HG02798 (cell line): ENCODE measurements at regions not wholly inside any gene's neighbourhood (a gene's known extent, or its start where the extent isn't known, plus 50 kb on each side); places are given as distances from the start of the nearest gene placed in this dataset.
"Not testable (repeated sequence)": the region's sequence is repeated elsewhere in the genome, so short reads cannot be mapped to it uniquely, and the experiment has no call there.

Experiments used
- ATAC-seq: cut with Tn5 transposase; IDR thresholded peaks from one replicate; pipeline ENCODE4 v1.9.1; 2021; ENCODE audit warnings: mild to moderate bottlenecking; ENCODE audit not compliant: unreplicated experiment, poor library complexity

- ATAC-seq: no peak
Observed at GRCh38 chr2:7845332-7845731, 836.5 kb upstream of the ID2 start.

DNA sequence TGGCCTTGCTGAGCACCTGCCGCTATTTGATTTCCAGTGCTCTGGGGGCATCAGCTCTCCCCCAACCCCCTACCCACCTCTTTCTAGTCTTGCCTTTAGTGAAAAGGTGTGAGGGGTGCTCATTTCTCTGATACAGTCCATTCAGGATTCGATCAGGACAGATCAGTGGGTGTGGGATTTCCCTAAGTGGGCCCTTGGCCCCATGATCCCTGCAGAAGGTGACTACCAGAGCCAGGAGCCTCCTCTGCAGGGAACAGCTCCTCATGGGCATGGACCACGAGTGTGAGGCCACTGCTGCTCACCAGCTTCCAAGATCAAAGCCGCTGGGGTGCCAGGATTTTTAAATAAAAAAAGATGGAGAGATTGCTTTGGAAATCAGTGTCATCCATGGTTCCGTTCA lies 835.2 kb upstream of the ID2 start:
- no peak for ATAC-seq

DNA sequence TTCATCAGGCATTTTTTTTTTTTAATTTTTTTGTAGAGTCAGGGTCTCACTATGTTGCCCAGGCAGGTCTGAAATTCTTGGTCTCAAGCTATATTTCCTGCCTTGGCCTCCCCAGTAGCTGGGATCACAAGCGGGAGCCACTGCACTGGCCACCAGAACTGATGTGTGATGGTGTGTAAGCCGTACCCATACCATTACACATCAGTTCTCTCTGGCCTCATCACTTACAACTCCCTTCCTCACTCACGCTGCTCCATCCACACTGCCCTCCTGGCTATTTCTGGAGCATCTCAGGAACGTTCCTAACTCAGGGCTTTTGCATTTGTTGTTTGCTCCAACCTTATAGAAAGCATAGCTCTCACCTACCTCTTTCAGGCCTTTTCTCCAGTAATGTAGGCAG lies 834.5 kb upstream of the ID2 start:
- no peak for ATAC-seq

DNA sequence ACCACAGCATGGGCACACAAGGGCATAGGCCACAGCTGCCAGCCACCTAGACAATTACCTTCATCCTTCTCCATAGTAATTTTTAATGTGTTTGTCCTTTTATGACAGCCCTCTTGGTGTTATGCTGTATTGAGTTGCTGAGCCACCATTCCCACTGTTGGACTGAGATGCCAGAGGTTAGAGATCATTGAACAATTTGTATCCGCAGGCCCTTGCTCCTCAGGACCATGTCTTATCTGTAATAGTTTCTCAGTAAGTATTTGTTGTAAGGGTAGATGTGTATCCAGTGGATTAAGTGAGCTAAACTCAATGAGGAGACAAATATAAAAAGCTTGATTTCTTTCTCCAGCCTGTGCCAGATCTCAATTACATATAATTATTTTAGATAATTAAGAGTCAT lies 832.8 kb upstream of the ID2 start:
- ATAC-seq: no peak

DNA sequence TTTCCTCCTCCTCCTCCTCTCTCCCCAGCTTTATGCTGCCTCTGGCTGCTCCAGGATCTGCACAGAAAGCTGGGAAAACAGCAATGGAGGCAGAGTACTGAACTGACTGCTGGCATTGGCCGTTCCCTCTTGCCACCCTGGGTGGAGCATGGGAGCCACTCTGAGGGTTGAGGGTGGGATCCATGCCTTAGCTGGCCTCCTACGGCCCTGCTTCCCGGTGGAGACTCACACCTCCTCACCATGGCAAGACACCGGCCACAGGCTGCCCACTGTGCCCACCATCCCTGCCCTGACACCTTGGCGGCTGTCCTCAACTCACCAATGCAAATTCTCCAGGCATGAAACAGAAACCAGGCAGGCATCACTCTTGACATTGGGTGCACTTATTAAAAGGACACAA lies 832.3 kb upstream of the ID2 start:
- ATAC-seq: no peak

DNA sequence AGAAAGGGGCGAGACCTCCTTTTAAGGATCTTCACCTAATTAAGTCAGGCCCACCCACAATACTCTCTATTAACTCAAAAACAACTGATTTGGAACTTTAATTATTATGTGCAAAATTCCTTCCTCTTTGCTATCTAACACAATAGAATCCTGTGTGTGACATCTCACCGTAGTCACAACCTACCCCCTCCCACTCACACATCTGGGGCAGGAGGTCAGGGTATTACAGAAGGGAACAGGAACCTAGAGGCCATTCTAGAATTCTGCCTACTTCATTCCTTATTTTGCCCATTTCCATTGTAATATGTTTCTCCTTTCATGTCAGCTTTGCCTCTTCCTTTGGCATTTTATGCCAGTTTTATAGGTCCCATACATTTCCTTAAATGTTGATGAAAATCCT lies 829.3 kb upstream of the ID2 start:
- ATAC-seq: no peak

GRCh38 chr2:7857904-7858303 lies 824.0 kb upstream of the ID2 start:
- ATAC-seq: no peak

DNA sequence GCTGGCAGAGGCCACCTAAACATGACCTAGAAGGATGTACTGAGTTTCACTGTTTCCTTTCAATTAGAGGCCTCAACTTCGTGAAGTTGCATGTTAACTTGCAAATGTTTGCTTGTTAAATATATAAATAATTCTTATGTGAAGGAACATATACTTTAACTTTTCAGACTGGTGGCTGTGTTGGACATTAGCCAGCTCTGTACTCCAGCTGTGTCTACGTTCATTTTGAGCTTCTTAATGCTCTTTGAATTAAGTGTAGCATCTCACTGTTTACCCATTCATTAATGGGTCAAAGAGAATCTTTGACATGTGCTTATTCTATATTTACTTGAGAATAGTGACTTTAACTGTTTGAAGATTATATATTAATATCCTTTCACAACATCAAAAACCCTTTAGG lies 823.2 kb upstream of the ID2 start:
- no peak for ATAC-seq

DNA sequence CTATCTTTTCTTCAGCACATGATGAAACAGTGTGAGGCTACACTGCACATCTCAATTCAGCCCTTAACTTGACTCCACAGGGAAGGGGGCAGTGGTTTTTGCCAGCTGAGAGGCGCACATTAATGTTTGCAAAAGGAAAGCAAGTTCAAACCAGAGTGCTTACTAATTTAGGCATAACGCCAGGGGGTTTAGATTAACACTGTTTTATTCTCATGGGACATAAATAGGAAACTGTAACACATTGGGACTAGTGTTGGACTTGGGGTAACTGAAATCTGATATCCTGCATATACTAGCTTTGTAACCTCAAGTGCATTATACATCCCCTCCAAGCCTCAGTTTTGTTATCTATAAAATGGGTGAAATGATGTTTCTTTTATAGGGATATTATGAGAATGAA lies 821.2 kb upstream of the ID2 start:
- no peak for ATAC-seq

GRCh38 chr2:7861910-7862702 lies 819.8 kb upstream of the ID2 start:
- ATAC-seq: no peak

DNA sequence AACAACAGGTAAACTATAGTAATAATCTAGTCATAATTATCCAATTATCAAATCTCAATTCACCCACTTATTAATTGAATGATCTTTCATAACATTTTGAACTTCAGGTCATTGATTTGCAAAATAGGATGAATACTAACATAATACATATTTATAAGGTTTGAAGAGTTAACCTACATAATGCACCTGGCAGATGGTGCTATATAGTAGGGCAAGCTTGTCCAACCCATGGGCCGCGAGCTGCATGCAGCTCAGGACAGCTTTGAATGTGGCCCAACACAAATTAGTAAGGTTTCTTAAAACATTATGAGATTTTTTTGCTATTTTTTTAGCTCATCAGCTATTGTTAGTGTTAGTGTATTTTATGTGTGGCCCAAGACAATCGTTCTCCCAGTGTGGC lies 815.8 kb upstream of the ID2 start:
- no peak for ATAC-seq

- no peak for ATAC-seq
Observed at GRCh38 chr2:7866825-7867224, 815.0 kb upstream of the ID2 start.

GRCh38 chr2:7867867-7868266 lies 814.0 kb upstream of the ID2 start:
- no peak for ATAC-seq

- no peak for ATAC-seq
Observed at GRCh38 chr2:7868836-7869235, 813.0 kb upstream of the ID2 start.

DNA sequence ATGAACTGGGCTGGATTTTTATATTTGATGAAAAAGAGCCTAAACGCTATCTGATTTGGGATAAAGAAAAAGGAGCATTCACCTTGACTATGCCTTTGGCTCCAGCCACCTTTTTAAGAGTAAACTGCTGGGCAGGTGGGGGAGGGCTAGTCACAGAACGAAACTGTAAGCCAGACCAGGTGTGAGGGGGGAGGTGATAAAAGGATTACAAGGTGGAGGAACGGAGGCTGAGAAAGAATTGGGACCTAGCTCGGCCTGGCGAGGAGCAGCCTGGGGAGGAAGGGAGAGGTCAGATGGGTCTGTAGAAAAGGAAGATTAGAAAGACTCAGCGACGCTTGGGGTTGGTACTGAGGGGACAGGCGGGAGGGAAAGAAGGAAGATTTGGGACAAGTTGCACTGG lies 805.4 kb upstream of the ID2 start:
- not testable (repeated sequence) for ATAC-seq

DNA sequence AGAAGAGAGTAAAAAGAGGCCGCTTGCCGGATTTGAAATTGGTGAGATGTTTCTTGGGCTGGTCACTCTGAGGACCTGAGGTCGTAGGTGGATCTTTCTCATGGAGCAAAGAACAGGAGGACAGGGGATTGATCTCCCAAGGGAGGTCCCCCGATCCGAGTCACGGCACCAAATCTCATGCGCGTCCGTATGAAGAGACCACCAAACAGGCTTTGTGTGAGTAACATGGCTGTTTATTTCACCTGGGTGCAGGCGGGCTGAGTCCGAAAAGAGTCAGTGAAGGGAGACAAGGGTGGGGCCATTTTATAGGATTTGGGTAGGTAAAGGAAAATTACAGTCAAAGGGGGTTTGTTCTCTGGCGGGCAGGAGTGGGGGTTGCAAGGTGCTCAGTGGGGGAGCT lies 803.6 kb upstream of the ID2 start:
- ATAC-seq: not testable (repeated sequence)

DNA sequence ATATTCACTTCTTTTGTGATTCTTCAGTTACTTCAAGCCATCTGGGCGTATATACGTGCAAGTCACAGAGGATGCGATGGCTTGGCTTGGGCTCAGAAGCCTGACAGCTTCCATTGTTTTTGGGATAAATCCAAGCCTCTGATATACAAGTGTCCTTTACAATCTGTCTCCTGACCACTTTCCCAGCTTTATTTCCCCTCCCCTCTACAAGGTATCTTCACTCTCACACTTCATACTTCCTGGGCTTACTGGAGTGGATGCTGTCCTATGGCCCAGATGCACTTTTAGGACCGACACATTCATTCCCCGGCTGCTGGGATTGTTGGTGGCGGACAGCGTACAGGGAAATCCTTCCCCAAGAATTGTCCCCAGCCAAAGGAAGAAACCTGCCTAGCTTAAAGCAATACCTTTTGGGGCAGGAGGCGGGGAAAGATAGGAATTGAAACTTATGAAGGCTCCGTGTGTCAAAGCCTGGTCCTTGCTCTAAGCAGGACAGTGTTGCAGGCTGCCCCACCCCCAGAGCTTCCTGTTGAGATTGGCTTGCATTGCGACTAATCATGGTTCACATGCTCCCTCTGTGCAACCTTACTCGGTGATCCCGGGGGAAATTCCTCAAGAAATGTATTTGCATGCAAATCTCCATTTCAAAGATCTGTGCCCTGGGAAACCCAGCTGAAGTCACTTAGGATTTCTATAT lies 802.9 kb upstream of the ID2 start:
- no peak for ATAC-seq

DNA sequence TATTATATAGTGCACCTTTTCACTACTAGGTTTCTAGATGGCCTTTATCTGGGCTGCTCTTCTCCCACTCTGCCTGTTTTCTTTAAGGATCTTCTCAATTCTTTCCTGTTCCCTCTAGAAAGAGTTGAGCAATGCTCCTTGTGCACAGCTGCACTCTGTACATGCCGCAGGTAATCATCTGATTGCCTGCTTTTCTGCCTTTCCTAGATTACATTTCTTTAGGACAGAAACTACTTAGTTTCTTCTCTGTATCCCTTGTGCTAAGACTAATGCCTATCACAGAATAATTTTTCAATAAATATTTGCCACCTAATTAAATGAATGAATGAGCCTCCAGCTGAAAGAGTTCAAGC lies 802.4 kb upstream of the ID2 start:
- ATAC-seq: no peak

GRCh38 chr2:7880126-7880525 lies 801.7 kb upstream of the ID2 start:
- ATAC-seq: no peak

DNA sequence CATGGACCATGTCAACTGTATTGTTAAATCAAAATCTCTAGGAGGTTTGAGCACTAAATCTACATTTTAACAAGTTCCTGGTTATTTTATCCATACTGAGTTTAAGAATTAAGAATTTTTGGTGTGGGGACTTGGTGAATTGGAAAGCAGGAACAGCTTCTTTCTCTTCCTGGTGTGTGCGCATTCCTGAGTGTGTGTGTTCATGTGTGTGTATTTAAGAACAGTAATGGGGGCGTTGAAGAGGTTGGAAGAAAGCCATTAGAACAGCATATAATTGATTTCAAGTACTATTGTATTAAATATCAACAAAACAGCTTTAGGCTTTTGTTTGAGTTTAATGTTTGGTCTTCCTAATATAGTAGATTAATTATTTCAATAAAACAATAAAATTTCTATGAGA lies 801.3 kb upstream of the ID2 start:
- ATAC-seq: no peak

DNA sequence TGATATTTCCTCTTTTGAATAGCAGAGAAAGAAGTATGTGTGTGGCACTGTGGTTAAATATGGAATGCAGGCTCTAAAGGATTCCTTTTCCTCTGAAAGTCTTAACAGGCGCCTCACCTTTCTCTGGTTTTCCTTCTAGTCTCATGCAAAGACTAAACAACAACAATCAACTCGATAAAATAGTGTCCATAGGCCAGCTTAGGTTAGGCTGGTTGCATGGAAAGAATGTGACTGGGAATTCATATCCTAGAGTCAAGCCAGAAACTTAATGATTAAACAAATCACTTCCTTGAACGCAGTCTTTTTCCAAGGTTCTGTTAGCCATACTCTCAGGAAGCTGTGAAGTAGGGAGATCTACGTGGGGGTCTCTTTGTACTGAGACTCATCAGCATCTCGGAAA lies 800.8 kb upstream of the ID2 start:
- no peak for ATAC-seq

DNA sequence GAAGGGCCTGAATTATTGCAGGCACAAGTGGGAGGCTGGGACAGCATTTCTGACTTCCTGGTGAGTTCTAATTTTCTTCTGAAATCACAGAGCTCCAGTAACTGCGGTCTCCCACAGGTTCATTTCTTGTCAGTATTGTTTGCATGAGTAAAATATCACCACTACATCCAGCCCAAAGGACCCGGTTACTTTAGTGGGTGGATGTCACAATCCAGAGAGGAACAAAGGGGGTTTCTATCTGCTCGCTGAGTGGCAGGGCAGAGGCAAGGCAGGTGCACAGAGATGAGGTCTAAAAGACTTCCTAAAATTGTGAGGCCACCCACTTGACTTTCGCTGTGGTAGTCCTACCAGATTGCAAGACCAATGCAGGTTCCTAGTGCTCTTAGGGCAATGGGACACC lies 800.4 kb upstream of the ID2 start:
- ATAC-seq: no peak
